DND-41 (cell line): ENCODE measurements at regions not wholly inside any gene's neighbourhood (a gene's known extent, or its start where the extent isn't known, plus 50 kb on each side); places are given as distances from the start of the nearest gene placed in this dataset.

ENCODE experiments used
- EZH2 ChIP-seq: IDR thresholded peaks from 3 replicates; pipeline ENCODE4 v1.6.1; 2012; ENCODE audit warnings: borderline replicate concordance, low read depth, mild to moderate bottlenecking, moderate library complexity, low read length, inconsistent platforms; ENCODE audit not compliant: severe bottlenecking
- TF ChIP-seq, protein P1 (sequence below): IDR thresholded peaks from 2 replicates; pipeline ENCODE4 v1.5.1; 2012; ENCODE audit warnings: borderline replicate concordance, low read length, moderate library complexity, mild to moderate bottlenecking; ENCODE audit not compliant: poor library complexity, severe bottlenecking; ENCODE audit errors: extremely low read depth

DNA sequence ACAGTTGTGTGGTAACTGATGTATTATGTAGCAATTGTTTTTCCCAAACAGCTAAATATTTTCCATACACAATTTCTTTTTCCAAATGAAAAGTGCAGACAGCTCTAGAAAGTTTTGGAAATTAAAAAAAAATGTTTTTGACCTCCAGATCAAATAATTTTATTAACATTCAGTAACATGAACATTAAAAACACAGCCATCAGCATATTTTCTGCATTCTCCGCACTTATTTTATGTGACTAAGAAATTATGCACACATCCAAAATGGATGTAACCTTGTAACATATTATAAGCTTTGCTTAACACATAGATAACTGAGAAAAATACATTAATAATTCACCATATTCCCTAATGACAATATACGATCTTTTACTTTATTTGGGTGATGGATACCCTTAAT, 224.6 kb downstream of the VGLL3 start:
- TF ChIP-seq, protein P1, sequence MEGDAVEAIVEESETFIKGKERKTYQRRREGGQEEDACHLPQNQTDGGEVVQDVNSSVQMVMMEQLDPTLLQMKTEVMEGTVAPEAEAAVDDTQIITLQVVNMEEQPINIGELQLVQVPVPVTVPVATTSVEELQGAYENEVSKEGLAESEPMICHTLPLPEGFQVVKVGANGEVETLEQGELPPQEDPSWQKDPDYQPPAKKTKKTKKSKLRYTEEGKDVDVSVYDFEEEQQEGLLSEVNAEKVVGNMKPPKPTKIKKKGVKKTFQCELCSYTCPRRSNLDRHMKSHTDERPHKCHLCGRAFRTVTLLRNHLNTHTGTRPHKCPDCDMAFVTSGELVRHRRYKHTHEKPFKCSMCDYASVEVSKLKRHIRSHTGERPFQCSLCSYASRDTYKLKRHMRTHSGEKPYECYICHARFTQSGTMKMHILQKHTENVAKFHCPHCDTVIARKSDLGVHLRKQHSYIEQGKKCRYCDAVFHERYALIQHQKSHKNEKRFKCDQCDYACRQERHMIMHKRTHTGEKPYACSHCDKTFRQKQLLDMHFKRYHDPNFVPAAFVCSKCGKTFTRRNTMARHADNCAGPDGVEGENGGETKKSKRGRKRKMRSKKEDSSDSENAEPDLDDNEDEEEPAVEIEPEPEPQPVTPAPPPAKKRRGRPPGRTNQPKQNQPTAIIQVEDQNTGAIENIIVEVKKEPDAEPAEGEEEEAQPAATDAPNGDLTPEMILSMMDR: no peak
- TF ChIP-seq EZH2: no peak
